C4-2B (cell line): ENCODE measurements at regions not wholly inside any gene's neighbourhood (a gene's known extent, or its start where the extent isn't known, plus 50 kb on each side); places are given as distances from the start of the nearest gene placed in this dataset.

Source experiments
- ZFX ChIP-seq: fragments of 450-650 bp; IDR thresholded peaks from 2 replicates; pipeline ENCODE4 v1.6.1; 2017
- TF ChIP-seq, protein P1 (sequence below): fragments of 450-650 bp; conservative IDR thresholded peaks from 2 replicates; pipeline ENCODE4 v1.5.1; 2017; ENCODE audit warnings: mild to moderate bottlenecking

DNA sequence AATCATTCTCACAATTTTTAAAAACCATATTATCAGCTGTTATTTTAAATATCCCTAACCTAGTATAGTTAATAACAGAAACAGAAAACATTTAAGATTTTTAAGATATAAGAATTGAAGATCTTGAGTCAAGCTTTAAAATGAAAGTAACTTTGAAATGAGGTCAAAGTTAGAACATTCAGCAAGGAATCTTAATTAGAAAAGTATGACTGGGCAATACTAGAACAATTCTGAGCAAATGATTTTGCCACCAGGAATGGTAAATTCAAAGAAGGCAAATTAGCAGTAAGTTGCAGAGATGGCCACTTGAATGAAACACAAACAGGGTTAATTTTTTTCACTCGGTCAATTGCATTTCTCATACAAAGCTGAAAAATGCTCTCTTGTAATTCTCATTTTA lies 117.9 kb downstream of the NXNL2 start:
- TF ChIP-seq, protein P1, sequence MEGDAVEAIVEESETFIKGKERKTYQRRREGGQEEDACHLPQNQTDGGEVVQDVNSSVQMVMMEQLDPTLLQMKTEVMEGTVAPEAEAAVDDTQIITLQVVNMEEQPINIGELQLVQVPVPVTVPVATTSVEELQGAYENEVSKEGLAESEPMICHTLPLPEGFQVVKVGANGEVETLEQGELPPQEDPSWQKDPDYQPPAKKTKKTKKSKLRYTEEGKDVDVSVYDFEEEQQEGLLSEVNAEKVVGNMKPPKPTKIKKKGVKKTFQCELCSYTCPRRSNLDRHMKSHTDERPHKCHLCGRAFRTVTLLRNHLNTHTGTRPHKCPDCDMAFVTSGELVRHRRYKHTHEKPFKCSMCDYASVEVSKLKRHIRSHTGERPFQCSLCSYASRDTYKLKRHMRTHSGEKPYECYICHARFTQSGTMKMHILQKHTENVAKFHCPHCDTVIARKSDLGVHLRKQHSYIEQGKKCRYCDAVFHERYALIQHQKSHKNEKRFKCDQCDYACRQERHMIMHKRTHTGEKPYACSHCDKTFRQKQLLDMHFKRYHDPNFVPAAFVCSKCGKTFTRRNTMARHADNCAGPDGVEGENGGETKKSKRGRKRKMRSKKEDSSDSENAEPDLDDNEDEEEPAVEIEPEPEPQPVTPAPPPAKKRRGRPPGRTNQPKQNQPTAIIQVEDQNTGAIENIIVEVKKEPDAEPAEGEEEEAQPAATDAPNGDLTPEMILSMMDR, result no peak
- no peak for TF ChIP-seq ZFX
